ENCODE measurements at regions not wholly inside any gene's neighbourhood (a gene's known extent, or its start where the extent isn't known, plus 50 kb on each side); places are given as distances from the start of the nearest gene placed in this dataset.
"Not testable (repeated sequence)": the region's sequence is repeated elsewhere in the genome, so short reads cannot be mapped to it uniquely, and the experiment has no call there.

DNA sequence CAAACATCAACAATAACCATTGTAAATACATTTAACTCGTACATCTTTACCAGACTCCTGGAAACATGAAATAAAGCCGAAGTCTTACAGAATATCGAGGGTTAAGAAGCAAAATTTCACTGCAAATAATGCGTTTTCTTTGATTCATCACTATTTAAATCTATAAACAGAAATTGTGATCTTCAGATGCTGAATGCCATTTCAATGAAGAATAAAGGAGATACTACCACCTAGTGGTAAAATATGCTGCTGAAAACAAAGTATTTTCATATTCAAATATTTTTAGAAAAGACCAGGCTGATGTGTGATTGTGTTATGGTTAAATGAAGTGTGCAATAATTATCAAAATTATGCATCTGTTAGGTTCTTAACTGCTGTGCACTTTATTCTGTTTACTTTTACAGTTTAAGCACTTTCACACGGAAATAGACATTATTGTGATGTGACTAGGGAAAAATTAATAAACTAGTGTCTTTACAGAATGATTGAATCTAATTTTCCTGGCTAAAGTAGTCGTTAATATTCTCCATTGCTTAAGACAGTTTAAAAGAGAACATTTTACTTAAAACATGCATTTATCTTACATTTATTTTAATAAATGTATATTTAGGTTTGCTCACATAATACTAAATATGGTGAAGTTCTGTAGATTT is 1093.1 kb downstream of the MRPL39 start:
- DNase-seq (ENCODE audit: low read depth): no peak

DNA sequence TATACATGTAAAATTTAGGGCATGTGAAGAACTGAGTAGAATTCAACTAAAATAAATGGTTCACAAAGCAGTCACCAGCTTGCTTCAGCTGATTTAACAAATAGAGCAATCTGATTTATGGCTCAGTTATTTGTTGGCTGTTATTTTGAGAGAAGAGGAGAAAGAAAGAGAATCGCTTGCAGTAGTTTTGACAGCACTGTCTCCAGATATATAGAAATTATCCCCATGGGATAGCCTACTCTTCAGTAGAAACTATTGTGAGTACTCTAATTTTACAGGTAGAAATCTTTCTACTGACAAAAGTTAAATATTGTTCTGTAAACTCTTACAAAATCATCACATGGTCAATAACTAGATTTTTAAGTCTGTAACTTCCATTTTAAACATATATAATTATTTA is 1098.2 kb downstream of the MRPL39 start:
- DNase-seq (ENCODE audit: low read depth): no peak

DNA sequence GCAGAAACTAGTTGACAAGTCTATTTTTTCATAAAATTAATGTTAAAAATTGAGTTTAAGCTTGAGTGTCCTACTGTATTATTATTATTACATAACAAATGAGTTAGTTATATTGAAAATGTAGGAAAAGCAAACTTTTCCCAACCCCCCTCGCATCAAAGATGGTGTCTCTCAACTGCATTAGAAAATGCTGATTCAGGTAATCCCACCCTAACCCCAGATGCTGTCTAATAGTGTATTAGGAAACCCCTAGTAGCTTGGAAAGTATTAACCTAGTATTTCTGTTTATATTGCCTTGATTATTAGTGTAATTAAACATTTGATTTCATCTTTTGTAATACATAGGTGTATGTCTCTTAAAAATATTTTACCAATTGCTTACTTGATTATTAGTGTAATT is 1120.3 kb downstream of the MRPL39 start:
- DNase-seq (ENCODE audit: low read depth): no peak

DNA sequence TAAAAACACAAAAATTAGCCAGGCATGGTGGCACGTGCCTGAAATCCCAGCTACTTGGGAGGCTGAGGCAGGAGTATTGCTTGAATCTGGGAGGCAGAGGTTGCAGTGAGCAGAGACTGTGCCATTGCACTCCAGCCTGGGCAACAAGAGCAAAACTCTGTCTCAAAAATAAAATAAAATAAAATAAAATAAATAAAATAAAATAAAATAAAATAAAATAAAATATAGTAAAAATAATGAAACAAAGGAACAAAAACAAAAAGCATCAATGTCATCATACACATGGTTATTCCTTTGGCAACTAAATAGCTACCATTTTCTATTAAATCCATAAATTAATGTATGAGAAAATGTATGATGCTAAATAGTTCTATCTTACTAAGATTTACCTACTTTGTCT is 1123.9 kb downstream of the MRPL39 start:
- not testable (repeated sequence) for DNase-seq (ENCODE audit: low read depth)

DNA sequence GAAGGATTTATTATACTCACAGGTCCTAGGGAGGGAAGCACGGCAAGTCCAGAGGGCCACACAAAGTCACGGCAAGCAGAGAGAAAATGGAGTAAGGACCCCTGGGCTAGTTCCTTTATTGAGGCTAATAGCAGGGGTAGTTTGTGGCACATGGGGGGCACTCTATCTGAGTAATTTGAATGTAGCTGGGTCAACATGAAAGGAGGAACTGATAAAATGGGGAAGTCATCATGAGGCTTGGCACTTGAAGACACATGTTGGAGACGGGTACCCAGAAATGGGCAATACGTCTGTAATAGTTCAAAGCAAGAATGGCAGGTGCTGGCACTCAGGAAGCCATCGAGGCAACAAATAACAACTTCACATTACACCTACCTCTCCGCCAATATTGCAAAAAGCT is 1136.4 kb downstream of the MRPL39 start:
- DNase-seq (ENCODE audit: low read depth): no peak

DNA sequence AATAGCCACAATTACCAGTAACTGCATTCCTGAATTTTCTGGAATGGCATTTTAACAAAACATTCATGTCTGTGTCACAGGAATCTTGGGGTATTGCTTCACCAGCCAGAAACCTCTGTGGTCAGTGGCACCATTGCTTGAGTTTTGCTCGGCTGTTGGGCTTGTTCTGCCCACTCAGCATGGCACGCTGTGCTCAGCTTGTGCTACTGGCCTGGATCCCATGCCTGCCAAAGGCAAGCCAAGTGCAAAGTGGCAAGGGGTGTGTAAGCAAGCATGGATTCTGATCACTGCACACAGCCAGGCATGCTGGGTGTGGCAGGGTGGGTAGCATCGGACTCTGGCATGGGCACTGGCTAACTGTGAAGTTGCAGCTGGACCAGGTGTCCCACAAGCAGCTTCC is 1150.9 kb downstream of the MRPL39 start:
- DNase-seq (ENCODE audit: low read depth): no peak

DNA sequence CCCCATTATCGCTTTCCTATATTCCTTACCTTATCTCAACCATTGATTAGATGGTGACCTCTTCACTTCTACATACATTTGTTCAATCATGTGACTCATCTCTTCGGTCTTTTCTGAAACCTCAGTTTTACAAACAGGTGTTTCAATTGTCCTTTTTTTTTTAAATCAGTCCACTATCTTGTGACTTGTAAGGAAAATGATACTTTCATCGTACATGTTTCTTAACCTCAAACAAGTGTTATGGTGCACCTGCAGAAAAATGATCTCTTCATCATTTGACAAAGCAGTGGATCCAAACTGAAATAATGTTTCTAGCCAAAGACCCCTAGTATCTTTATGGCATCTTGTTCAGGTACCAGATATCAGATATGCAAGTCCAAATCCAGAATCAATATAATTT is 1157.2 kb downstream of the MRPL39 start:
- no peak for DNase-seq (ENCODE audit: low read depth)

DNA sequence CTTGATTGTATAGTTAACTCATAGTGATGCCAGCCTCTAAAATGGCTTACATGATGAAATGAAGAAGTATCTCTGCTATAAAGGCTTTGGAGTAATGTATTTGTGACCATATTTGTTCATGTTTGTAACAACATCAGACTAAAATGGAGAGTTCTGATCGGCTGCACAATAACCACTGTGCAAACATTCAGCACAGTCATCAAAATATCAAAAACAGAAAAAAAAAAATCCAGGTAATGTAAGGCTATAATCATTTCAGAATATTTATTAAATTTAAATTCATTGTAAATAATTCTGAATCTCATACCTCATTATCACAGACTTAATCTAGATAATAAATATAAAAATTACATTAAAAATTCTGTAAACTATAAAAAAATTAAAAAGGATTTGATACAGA is 1161.8 kb downstream of the MRPL39 start:
- DNase-seq (ENCODE audit: low read depth): no peak

DNA sequence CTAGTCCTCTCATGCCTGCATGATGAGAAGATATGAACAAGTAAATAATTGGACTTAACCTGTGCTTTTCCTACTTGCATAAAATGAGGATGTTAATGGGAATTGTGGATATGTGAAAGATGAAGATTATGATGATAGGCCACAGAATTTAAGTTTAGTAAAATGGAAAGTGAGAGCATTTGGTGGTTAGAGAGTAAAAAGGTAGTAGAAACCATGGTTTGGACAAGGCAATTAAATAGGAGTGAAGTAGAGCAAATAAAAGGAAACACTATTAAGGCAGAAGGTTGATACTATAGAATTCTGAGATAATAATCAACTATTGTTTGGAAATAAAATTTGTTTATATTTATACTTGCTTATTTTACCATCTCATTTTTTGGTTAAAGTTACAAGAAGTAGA is 1162.5 kb downstream of the MRPL39 start:
- DNase-seq (ENCODE audit: low read depth): no peak

DNA sequence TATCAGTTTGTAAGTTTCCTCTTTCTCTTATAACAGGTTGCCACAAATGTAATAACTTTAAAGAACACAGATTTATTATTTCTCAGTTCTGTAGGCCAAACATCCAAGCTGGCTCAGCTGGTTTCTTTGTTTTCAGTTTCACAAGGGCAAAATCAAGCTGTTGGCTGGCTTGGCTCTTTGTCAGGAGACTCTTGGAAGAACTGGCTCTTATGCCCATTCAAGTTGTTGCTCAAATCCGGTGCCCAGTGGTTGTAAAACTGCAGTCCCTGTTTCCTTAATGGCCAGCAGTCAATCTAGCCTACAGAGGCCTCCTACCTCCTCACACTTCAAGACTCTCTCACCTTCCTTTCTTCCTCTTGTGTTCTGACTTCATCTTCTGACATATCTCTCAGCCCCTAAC is 1171.0 kb downstream of the MRPL39 start:
- DNase-seq (ENCODE audit: low read depth): no peak

DNA sequence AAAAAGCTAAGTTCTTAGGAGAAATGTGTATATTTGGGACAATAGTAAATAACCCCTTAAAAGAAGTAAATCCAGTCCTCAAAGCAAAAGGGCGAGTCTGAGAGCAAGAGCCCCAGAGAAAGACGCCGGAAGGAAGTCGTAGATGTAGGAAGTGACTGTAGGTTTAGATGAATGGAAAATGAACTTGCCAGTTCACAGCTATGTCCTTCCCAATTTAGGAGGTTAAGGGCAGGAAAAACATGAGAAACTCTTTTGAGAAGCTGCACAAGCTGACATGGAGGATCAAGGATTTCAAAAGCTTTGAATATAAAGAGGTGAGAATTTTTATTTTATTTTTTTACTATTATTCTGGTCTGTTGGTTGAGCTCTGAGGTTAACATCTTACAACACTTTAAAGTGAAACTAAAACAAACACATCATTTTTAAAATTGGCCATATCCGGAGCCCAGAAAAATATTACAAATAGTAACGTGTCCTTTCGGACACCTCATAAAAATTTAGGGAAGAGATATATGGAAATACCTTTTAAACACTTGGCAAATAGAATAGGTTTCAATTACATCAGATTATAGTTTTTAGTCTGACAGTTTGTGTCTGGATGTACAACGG is 1178.6 kb downstream of the MRPL39 start:
- DNase-seq (ENCODE audit: low read depth): no peak

DNA sequence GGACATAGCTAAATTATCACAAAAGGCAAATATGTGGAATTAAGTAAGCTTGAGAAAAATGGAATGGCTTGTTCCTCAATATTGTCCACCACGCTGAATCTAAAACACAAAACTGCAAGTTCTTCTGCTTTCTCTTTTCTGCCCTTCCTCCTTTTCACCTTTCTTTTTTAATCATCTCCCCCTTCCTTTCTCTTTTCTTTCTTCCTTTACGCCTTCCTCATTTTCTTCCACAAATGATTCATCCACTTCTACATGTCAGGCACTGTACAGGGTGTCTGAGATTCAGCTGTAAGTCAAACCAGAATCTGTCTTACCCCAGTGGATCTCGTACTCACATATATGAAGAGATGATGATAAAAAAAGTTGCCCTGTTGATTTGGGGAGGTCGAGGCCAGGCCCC is 1182.5 kb downstream of the MRPL39 start:
- DNase-seq (ENCODE audit: low read depth): no peak

DNA sequence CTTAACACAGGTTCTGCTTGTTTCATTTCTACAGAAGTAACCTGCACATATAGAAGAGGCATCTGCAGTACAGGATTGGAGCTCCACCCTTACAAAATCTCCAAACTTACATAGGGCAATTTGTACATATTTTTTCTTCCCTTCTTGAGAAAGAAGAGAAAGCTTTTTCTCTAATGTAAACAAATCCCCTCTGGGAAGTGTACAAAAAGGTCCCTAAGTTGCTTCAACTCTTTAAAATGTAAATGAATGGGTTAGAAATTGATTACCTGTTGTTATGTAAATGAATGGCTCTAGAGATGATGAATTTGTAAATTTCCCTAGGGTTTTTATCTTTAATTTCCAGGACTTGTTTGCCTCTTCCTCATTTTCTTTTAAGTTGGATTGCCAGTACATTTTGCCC is 1183.7 kb downstream of the MRPL39 start:
- no peak for DNase-seq (ENCODE audit: low read depth)

DNA sequence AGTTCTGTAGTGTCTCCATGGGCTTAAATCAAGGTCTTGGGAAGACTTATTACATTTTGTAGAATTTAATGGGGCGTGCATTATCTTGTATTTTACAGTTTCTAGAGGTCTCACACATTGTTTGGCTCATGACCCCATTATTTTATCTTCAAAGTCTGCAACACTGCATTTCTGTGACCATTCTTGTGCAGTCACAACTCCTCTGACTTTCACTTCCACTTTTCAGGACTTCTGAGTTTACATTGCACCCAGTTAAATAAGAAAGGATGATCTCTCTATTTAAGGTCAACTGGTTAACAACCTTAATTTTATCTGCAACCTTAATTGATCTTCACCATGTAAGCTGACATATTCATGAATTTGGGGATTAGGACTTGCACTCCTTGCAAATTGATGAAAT is 1186.6 kb downstream of the MRPL39 start:
- no peak for DNase-seq (ENCODE audit: low read depth)

DNA sequence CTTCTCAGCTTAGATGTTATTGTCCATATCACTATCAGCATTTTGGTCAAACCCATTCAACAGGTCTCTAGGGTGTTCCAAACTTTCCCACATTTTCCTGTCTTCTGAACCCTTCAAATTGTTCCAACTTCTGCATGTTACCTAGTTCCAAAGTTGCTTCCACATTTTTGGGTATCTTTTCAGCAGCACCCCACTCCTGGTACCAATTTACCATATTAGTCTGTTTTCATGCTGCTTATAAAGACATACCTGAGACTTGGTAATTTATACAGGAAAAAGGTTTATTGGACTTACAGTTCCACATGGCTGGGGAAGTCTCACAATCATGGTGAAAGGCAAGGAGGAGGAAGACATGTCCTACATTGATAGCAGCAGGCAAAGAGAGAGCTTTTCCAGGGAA is 1187.6 kb downstream of the MRPL39 start:
- not testable (repeated sequence) for DNase-seq (ENCODE audit: low read depth)

DNA sequence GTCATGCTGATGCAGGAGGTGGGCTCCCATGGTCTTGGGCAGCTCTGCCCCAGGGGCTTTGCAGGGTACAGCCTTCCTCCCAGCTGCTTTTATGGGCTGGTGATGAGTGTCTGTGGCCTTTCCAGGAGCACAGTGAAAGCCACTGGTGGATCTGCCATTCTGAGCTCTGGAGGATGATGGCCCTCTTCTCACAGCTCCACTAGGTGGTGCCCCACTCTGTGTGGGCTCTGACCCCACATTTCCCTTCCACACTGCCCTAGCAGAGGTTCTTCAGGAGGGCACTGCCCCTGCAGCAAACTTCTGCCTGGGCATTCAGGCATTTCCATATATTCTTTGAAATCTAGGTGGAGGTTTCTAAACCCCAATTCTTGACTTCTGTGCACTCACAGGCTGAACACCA is 1188.6 kb downstream of the MRPL39 start:
- no peak for DNase-seq (ENCODE audit: low read depth)

DNA sequence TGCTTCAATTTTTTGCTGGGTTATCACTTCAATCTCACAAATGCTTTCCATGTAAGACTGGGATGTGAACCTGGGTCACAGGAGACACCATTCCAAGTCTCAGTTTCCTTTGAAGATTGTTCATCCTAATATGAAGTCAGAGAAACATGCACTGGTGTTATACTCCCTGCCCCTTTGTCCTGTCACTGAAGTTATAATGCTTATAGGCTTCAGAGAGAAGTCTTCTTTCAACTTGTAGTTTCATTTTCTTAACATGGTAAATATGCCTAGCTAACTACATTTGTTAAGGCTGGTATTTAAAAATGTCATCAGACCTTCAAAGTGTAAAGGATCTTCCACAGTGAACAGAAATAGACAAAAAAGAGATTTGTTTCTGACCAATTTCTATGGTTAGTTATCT is 1195.9 kb downstream of the MRPL39 start:
- DNase-seq (ENCODE audit: low read depth): no peak

DNA sequence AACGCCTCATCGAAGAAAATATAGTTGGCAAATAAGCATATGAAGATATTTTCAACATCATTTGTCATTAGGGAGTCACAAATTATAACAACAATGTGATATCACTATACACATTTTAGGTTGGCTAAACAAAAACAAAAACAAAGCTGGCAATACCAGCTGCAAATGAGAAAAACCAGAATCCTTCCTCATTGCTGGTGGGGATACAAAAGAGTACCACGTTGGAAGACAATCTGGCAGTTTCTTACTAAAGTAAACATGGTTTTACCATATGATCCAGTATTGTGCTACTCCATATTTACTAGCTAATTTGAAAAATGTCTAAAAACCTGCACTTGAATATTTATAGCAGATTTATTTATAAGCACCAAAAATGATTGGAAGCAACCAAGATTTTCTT is 1204.1 kb downstream of the MRPL39 start:
- DNase-seq (ENCODE audit: low read depth): no peak

DNA sequence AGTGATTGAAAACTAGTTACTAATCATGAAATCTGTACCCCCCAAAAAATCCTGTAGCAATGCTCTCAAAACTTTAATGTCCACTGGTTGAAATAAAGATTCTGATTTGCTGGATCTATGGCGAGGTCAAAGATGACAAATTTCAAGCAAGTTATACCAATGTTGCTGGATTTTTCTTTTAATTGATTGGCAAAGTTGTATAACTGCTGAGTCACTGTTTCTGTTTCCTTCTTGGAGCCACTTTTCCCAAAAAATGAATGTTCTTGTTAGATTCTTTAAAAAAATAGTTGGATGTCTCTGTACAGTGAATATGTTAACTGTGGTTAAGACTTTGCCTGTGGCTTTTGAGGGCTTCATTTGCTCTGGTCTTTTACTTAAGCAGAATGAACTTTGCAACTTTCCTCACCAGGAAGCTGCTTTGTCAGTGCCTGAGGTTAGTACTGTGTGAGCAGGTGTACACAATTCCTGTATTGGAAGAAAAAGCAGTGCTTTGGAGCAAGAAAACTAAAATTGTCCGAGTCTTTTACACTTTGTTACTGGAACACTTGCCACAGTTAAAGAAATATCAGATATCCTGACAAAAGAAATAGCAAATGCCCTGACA is 1211.9 kb downstream of the MRPL39 start:
- no peak for DNase-seq (ENCODE audit: low read depth)

DNA sequence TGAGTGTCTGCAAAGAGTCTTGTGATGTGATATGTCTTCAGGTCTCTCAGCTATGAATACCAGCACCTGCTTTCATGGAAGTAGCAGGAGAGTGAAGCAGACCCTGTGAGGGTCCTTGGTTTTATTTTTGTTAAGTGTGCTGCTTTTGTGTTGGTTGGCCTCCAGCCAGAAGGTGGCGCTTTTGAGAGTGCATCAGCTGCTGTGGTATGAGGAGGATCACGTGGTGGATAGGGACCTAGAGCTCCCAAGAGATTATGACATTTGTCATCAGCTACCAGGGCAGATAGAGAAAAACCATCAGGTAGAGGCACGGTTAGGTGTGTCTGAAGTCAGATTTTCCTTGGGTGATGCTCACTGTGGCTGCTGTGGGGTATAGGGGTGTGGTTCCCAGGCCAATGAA is 1232.1 kb downstream of the MRPL39 start:
- DNase-seq (ENCODE audit: low read depth): no peak

DNA sequence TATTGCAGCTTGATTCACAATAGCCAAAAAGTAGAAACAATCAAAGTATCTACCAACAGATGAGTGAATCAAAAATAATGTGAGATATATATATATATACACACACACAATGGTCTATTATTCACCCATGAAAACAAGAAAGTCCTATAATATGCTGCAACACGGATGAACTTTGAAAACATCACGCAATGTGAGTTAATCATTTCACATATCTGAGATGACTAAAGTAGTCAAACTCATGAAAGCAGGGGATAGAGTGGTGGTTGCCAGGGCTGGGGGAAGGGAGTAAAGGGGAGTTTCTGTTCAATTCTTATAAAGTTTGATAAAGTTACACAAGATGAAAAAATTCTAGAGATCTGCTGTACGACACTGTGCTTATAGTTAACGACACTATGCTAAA is 1234.8 kb downstream of the MRPL39 start:
- DNase-seq (ENCODE audit: low read depth): no peak

DNA sequence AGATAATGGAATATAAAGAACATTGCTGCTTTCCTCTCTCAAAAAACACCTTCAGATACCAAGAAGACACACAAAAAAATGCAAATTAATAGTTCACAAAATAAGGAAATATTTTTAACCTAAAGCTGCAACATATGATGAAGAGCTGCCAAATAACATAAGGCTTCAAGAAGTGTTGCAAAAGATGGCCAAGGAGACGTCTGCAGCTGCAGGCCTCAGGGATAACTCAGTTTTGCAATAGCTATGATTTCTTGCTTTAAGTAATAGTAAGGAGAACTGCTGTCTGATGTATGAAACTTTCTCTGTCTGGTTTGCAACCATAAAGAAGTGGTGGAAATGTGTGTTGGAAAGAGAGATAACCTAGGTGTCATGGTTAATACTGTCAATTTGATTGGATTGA is 1237.5 kb downstream of the MRPL39 start:
- no peak for DNase-seq (ENCODE audit: low read depth)

DNA sequence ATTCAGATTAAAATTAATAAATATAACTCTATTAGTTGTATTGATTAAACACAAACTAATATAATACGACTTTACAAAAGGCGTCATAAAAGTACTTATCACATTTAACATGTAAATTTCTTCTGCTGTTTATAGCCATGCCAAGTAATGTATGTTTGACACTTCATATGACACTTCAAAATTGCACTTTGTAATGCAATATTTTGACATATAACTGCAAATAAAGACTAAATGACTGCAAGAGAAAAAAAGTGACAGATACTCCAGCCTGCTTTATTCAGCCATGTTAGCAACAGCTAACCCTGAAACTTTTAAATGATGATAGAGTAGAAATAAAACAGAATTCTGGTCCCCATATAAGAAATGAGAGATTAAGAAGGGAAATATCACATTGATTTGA is 1238.0 kb downstream of the MRPL39 start:
- DNase-seq (ENCODE audit: low read depth): no peak

DNA sequence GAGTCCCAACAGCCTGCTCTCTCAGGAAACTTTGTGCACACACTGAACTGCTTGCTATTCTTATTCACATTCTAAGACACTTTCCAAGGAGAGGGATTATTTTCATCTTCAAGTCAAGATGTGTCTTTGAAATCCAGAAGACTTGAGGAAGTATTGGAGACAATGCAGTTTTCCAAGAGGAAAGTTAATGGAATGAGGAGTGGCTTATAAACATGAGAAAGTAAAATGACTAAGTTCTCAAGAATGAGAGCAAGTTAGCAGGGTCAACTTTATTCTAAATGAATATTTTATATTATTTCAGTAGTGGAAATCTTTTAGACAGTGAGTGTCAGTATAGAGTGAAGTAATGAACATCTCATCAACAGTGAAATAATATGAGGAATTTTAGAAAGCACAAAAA is 1239.3 kb downstream of the MRPL39 start:
- DNase-seq (ENCODE audit: low read depth): no peak
